IMR-90 (cell line): ENCODE measurements at regions not wholly inside any gene's neighbourhood (a gene's known extent, or its start where the extent isn't known, plus 50 kb on each side); places are given as distances from the start of the nearest gene placed in this dataset.

Experiments used
- ATAC-seq: fragments of 200-7000 bp; cut with Tn5 transposase; 2 replicates; pipeline ENCODE4 v1.9.1; 2020; ENCODE audit warnings: low read depth, mild to moderate bottlenecking, moderate library complexity
- BruUV-seq: library from RNA; stranded (reverse); fragments of 400-500 nt; replicated peaks from 2 replicates; lab custom pipeline; 2021; lab: Mats Ljungman, UMichigan
- CTCF ChIA-PET: fragments of 300-600 bp; formaldehyde crosslinking; extraction: SDS; loops from one replicate; lab custom pipeline; 2021; ENCODE audit warnings: antibody characterized with exemption; lab: Yijun Ruan, JAX
- POLR2A ChIA-PET: fragments of 300-600 bp; sonication (Branson Sonifier 250); formaldehyde crosslinking; loops from one replicate; lab custom pipeline; 2022; ENCODE audit warnings: antibody characterized with exemption; ENCODE audit not compliant: unreplicated experiment; lab: Charles Lee
- DNase-seq: peaks from one replicate; pipeline ENCODE4 v3.0.0; 2013
- H2AFZ ChIP-seq: replicated peaks from 2 replicates; pipeline ENCODE3; 2013; ENCODE audit warnings: low read length, mild to moderate bottlenecking; ENCODE audit not compliant: poor library complexity
- H2AK5ac ChIP-seq: 2 replicates; pipeline ENCODE4 v1.6.1; 2013; ENCODE audit warnings: low read depth, low read length, inconsistent platforms
- H2AK9ac ChIP-seq: replicated peaks from 2 replicates; pipeline ENCODE3; 2013; ENCODE audit warnings: mild to moderate bottlenecking, low read depth, low read length, moderate library complexity; ENCODE audit not compliant: poor library complexity
- H2BK120ac ChIP-seq: 2 replicates; pipeline ENCODE4 v1.6.1; 2013; ENCODE audit warnings: low read depth, low read length, inconsistent platforms
- H2BK15ac ChIP-seq: 3 replicates; pipeline ENCODE4 v1.6.1; 2013; ENCODE audit warnings: low read depth, low read length, inconsistent platforms
- H2BK20ac ChIP-seq: 2 replicates; pipeline ENCODE4 v1.6.1; 2013; ENCODE audit warnings: low read depth, mild to moderate bottlenecking, inconsistent platforms, low read length, moderate library complexity
- H2BK5ac ChIP-seq: 2 replicates; pipeline ENCODE4 v1.6.1; 2013; ENCODE audit warnings: mild to moderate bottlenecking, low read depth, low read length, inconsistent platforms; ENCODE audit not compliant: poor library complexity, severe bottlenecking
- H3K14ac ChIP-seq: replicated peaks from 2 replicates; pipeline ENCODE4 v1.6.1; 2013; ENCODE audit warnings: low read depth, low read length, inconsistent platforms
- H3K18ac ChIP-seq: 2 replicates; pipeline ENCODE4 v1.6.1; 2013; ENCODE audit warnings: low read depth, low read length, control low read depth
- H3K23ac ChIP-seq: 2 replicates; pipeline ENCODE4 v1.6.1; 2013; ENCODE audit warnings: low read depth, low read length, inconsistent platforms
- H3K27ac ChIP-seq: 2 replicates; pipeline ENCODE4 v1.5.1; 2013; ENCODE audit warnings: mild to moderate bottlenecking, control low read depth, low read length; ENCODE audit not compliant: insufficient read depth
- H3K27me3 ChIP-seq: 2 replicates; pipeline ENCODE4 v1.6.1; 2013; ENCODE audit warnings: low read length; ENCODE audit not compliant: control insufficient read depth, insufficient read depth
- H3K36me3 ChIP-seq: 2 replicates; pipeline ENCODE4 v1.6.1; 2013; ENCODE audit warnings: low read length, mixed read lengths; ENCODE audit not compliant: control insufficient read depth, insufficient read depth
- H3K4ac ChIP-seq: 2 replicates; pipeline ENCODE4 v1.6.1; 2013; ENCODE audit warnings: low read depth, low read length, inconsistent platforms
- H3K4me1 ChIP-seq: 2 replicates; pipeline ENCODE4 v1.6.1; 2013; ENCODE audit warnings: low read length, mixed read lengths; ENCODE audit not compliant: control insufficient read depth, insufficient read depth
- H3K4me2 ChIP-seq: 2 replicates; pipeline ENCODE4 v1.6.1; 2013; ENCODE audit warnings: low read depth, mild to moderate bottlenecking, control low read depth, low read length, moderate library complexity
- H3K4me3 ChIP-seq: 2 replicates; pipeline ENCODE4 v1.5.1; 2013; ENCODE audit warnings: low read depth, mild to moderate bottlenecking, control low read depth, low read length, moderate library complexity; ENCODE audit not compliant: insufficient read depth
- H3K56ac ChIP-seq: 2 replicates; pipeline ENCODE4 v1.6.1; 2013; ENCODE audit warnings: low read length, inconsistent platforms; ENCODE audit not compliant: insufficient read depth; ENCODE audit errors: extremely low read depth
- H3K79me1 ChIP-seq, 2 experiments: 2 replicates each; pipeline ENCODE4 v1.6.1; 2013; ENCODE audit warnings: low read length in 2 of 2, inconsistent platforms in 1 of 2, low read depth in 1 of 2
- H3K9ac ChIP-seq: 2 replicates; pipeline ENCODE4 v1.6.1; 2013; ENCODE audit warnings: low read depth, low read length, control low read depth
- H3K9me1 ChIP-seq: 2 replicates; pipeline ENCODE4 v1.6.1; 2013; ENCODE audit warnings: low read length, inconsistent platforms; ENCODE audit not compliant: insufficient read depth
- H3K9me3 ChIP-seq: 2 replicates; pipeline ENCODE4 v1.6.1; 2013; ENCODE audit warnings: low read length; ENCODE audit not compliant: control insufficient read depth, insufficient read depth
- H4K20me1 ChIP-seq: 2 replicates; pipeline ENCODE4 v1.6.1; 2013; ENCODE audit warnings: low read length, inconsistent platforms; ENCODE audit not compliant: insufficient read depth
- H4K5ac ChIP-seq: 2 replicates; pipeline ENCODE4 v1.6.1; 2013; ENCODE audit warnings: mild to moderate bottlenecking, low read depth, low read length, control low read depth
- H4K8ac ChIP-seq, 2 experiments: 2 replicates each; pipeline ENCODE4 v1.6.1; 2013; ENCODE audit warnings: low read depth in 2 of 2, low read length in 2 of 2, control low read depth in 1 of 2, inconsistent platforms in 1 of 2
- H4K91ac ChIP-seq: 2 replicates; pipeline ENCODE4 v1.6.1; 2013; ENCODE audit warnings: low read depth, low read length, inconsistent platforms; ENCODE audit not compliant: insufficient read depth
- BHLHE40 ChIP-seq: fragments of 150-350 bp; IDR thresholded peaks from 2 replicates; pipeline ENCODE4 v1.6.1; 2016; ENCODE audit warnings: mild to moderate bottlenecking, low read depth, low read length
- CEBPB ChIP-seq: IDR thresholded peaks from 2 replicates; pipeline ENCODE4 v1.6.1; 2012; ENCODE audit warnings: low read depth, low read length, improper control_type of control experiment
- CHD1 ChIP-seq: IDR thresholded peaks from 2 replicates; pipeline ENCODE4 v1.6.1; 2012; ENCODE audit warnings: low read depth, low read length, improper control_type of control experiment
- FOS ChIP-seq: fragments of 150-350 bp; IDR thresholded peaks from 2 replicates; pipeline ENCODE4 v1.6.1; 2016; ENCODE audit warnings: low read depth, low read length
- MAZ ChIP-seq: IDR thresholded peaks from 2 replicates; pipeline ENCODE4 v1.6.1; 2012; ENCODE audit warnings: low read depth, mild to moderate bottlenecking, low read length, improper control_type of control experiment, moderate library complexity, borderline replicate concordance
- MXI1 ChIP-seq: IDR thresholded peaks from 2 replicates; pipeline ENCODE4 v1.6.1; 2012; ENCODE audit warnings: low read depth, mild to moderate bottlenecking, low read length, moderate library complexity, borderline replicate concordance
- POLR2A ChIP-seq: IDR thresholded peaks from 2 replicates; pipeline ENCODE4 v1.6.1; 2012; ENCODE audit warnings: mild to moderate bottlenecking, low read depth, low read length
- RAD21 ChIP-seq: IDR thresholded peaks from 2 replicates; pipeline ENCODE4 v1.6.1; 2012; ENCODE audit warnings: low read length, improper control_type of control experiment
- RFX5 ChIP-seq: IDR thresholded peaks from 2 replicates; pipeline ENCODE4 v1.8.0; 2012; ENCODE audit warnings: low read depth, mild to moderate bottlenecking, low read length, moderate library complexity
- SMC3 ChIP-seq: fragments of 150-350 bp; IDR thresholded peaks from 2 replicates; pipeline ENCODE4 v1.6.1; 2016; ENCODE audit warnings: low read depth, mild to moderate bottlenecking, antibody characterized with exemption, low read length, moderate library complexity
- WGBS, 2 experiments: methylation state at CpG; one replicate each; pipeline versions ENCODE4 v1.1.5 to v1.1.7; 2013; ENCODE audit warnings: missing lambda C conversion rate in 2 of 2; ENCODE audit not compliant: insufficient read length in 1 of 2; ENCODE audit errors: extremely low coverage in 2 of 2; 5-methylcytosine and 5-hydroxymethylcytosine counted together
- dilution Hi-C: fragments of 300-500 bp; cut with HindIII; formaldehyde crosslinking; loops from one replicate; pipeline ENCODE4 v1.14.3; 2018; ENCODE audit warnings: low sequenced_read_pairs; ENCODE audit not compliant: unreplicated experiment
- in situ Hi-C: fragments of 300-500 bp; cut with MboI; formaldehyde crosslinking; loops from 3 replicates; pipeline ENCODE4 v1.14.3; 2019; ENCODE audit warnings: low sequenced_read_pairs, inconsistent platforms, mixed read lengths
- intact Hi-C: fragments of 100-400 bp; cut with micrococcal nuclease; formaldehyde crosslinking; loops from 2 replicates; pipeline ENCODE4 v1.10.0; 2022
- TF ChIP-seq, protein P1 (sequence below): fragments of 150-350 bp; IDR thresholded peaks from 2 replicates; pipeline ENCODE4 v1.6.1; 2016; ENCODE audit warnings: low read depth, mild to moderate bottlenecking, low read length, moderate library complexity, borderline replicate concordance
- TF ChIP-seq, protein P2 (sequence below): conservative IDR thresholded peaks from 2 replicates; pipeline ENCODE4 v1.5.1; 2012; ENCODE audit warnings: mild to moderate bottlenecking, low read depth, low read length, improper control_type of control experiment
- TF ChIP-seq, protein P3 (sequence below): fragments of 150-350 bp; IDR thresholded peaks from 2 replicates; pipeline ENCODE4 v1.6.1; 2017; ENCODE audit warnings: mild to moderate bottlenecking, antibody characterized with exemption, low read length, low read depth

DNA sequence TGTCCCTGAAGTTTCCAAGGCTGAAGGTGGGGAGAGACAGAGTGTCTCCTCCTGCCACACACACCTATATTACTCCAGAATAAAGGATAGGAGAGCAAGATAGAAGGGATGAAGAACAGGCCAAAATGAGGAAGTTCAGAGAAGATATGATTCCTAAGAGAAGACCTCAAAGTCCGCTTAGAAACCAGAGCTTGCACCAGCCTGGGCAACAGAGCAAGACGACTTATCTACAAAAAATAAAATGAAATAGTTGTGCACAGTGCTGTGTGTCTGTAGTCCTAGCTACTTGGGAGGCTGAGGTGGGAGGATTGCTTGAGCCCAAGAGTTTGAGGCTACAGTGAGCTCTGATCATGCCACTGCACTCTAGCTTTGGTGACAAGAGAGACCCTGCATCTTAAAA, 128.2 kb downstream of the HS3ST3B1 start:
- BruUV-seq = no TSS peak
- Histone ChIP-seq H4K20me1 (no peaks in the 10 kb centered on the region), H3K23ac (no peak overlapping the region), H3K36me3 (no peaks in the 10 kb centered on the region), H2BK20ac (no peak overlapping the region), H3K14ac (no peak overlapping the region), H4K8ac (no peak overlapping the region), H2BK15ac (no peak overlapping the region), H2AK9ac (no peak overlapping the region), H2AFZ (no peak overlapping the region), H3K9ac (no peak overlapping the region), H2BK120ac (no peak overlapping the region), H2BK5ac (no peak overlapping the region), H4K5ac (no peak overlapping the region), H3K4ac (no peak overlapping the region), H3K27me3 (peaks cover 1% of the 10 kb centered on the region), H2AK5ac (no peak overlapping the region), H3K18ac (no peak overlapping the region), H3K27ac (no peak overlapping the region), H3K56ac (no peak overlapping the region), H4K91ac (no peak overlapping the region), H3K9me1 (no peaks in the 10 kb centered on the region), H3K9me3 (no peaks in the 10 kb centered on the region), H3K4me1 (no peaks in the 10 kb centered on the region), H3K79me1 (no peaks in the 10 kb centered on the region), H3K4me3 (no peak overlapping the region), H3K4me2 (no peak overlapping the region)
- WGBS, 2 experiments = no CpG with 5 or more reads among the region's 2 CpGs
- DNase-seq = no peak
- ChIA-PET POLR2A (no interaction called here), CTCF (no interaction called here)
- intact Hi-C loops = no loop called here
- no peak for ATAC-seq
- no peak for TF ChIP-seq SMC3
- TF ChIP-seq CEBPB = no peak
- TF ChIP-seq FOS = no peak
- TF ChIP-seq, protein P1, sequence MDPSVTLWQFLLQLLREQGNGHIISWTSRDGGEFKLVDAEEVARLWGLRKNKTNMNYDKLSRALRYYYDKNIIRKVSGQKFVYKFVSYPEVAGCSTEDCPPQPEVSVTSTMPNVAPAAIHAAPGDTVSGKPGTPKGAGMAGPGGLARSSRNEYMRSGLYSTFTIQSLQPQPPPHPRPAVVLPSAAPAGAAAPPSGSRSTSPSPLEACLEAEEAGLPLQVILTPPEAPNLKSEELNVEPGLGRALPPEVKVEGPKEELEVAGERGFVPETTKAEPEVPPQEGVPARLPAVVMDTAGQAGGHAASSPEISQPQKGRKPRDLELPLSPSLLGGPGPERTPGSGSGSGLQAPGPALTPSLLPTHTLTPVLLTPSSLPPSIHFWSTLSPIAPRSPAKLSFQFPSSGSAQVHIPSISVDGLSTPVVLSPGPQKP = no peak
- TF ChIP-seq MXI1 = no peak
- TF ChIP-seq RFX5 = no peak
- no peak for TF ChIP-seq BHLHE40
- TF ChIP-seq, protein P2, sequence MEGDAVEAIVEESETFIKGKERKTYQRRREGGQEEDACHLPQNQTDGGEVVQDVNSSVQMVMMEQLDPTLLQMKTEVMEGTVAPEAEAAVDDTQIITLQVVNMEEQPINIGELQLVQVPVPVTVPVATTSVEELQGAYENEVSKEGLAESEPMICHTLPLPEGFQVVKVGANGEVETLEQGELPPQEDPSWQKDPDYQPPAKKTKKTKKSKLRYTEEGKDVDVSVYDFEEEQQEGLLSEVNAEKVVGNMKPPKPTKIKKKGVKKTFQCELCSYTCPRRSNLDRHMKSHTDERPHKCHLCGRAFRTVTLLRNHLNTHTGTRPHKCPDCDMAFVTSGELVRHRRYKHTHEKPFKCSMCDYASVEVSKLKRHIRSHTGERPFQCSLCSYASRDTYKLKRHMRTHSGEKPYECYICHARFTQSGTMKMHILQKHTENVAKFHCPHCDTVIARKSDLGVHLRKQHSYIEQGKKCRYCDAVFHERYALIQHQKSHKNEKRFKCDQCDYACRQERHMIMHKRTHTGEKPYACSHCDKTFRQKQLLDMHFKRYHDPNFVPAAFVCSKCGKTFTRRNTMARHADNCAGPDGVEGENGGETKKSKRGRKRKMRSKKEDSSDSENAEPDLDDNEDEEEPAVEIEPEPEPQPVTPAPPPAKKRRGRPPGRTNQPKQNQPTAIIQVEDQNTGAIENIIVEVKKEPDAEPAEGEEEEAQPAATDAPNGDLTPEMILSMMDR = no peak
- TF ChIP-seq RAD21 = no peak
- TF ChIP-seq POLR2A = no peak
- TF ChIP-seq CHD1 = no peak
- no peak for TF ChIP-seq MAZ
- TF ChIP-seq, protein P3, sequence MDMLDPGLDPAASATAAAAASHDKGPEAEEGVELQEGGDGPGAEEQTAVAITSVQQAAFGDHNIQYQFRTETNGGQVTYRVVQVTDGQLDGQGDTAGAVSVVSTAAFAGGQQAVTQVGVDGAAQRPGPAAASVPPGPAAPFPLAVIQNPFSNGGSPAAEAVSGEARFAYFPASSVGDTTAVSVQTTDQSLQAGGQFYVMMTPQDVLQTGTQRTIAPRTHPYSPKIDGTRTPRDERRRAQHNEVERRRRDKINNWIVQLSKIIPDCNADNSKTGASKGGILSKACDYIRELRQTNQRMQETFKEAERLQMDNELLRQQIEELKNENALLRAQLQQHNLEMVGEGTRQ = no peak
- in situ Hi-C loops = no loop called here
- dilution Hi-C loops = no loop called here
